Smooth muscle cell (in vitro differentiated cells): ENCODE measurements at regions not wholly inside any gene's neighbourhood (a gene's known extent, or its start where the extent isn't known, plus 50 kb on each side); places are given as distances from the start of the nearest gene placed in this dataset.
"Not testable (repeated sequence)": the region's sequence is repeated elsewhere in the genome, so short reads cannot be mapped to it uniquely, and the experiment has no call there.

Experiments used
- DNase-seq: peaks from one replicate; lab custom pipeline; 2025; ENCODE audit not compliant: unreplicated experiment; lab: John Stamatoyannopoulos, UW
- H2AFZ ChIP-seq: fragments of 200-600 bp; sonication (generic); 2 replicates; pipeline ENCODE4 v1.6.0; 2016; ENCODE audit warnings: antibody characterized with exemption, low read depth, mild to moderate bottlenecking
- H3F3A ChIP-seq: fragments of 200-600 bp; sonication (generic); 2 replicates; pipeline ENCODE4 v1.6.0; 2017; ENCODE audit warnings: antibody characterized with exemption, low read depth
- H3K27ac ChIP-seq: fragments of 200-600 bp; sonication (generic); 2 replicates; pipeline ENCODE4 v1.5.1; 2016; ENCODE audit warnings: low read depth, mild to moderate bottlenecking
- H3K27me3 ChIP-seq: fragments of 200-600 bp; sonication (generic); 2 replicates; pipeline ENCODE4 v1.6.1; 2016; ENCODE audit warnings: low read depth, mild to moderate bottlenecking
- H3K36me3 ChIP-seq: fragments of 200-600 bp; sonication (generic); 2 replicates; pipeline ENCODE4 v1.5.1; 2016; ENCODE audit warnings: low read depth
- H3K4me1 ChIP-seq: fragments of 200-600 bp; sonication (generic); 2 replicates; pipeline ENCODE4 v1.5.1; 2016; ENCODE audit warnings: low read depth
- H3K4me2 ChIP-seq: fragments of 200-600 bp; sonication (generic); 2 replicates; pipeline ENCODE4 v1.6.0; 2016; ENCODE audit warnings: mild to moderate bottlenecking
- H3K4me3 ChIP-seq: fragments of 200-600 bp; sonication (generic); 2 replicates; pipeline ENCODE4 v1.5.1; 2016; ENCODE audit warnings: mild to moderate bottlenecking
- H3K79me2 ChIP-seq: fragments of 200-600 bp; sonication (generic); 2 replicates; pipeline ENCODE4 v1.6.0; 2016; ENCODE audit warnings: low read depth, mild to moderate bottlenecking
- H3K9ac ChIP-seq: fragments of 200-600 bp; sonication (generic); 2 replicates; pipeline ENCODE4 v1.6.0; 2016; ENCODE audit warnings: low read depth
- H3K9me3 ChIP-seq: fragments of 200-600 bp; sonication (generic); replicated peaks from 2 replicates; pipeline ENCODE4 v1.5.1; 2016; ENCODE audit warnings: low read depth
- H4K20me1 ChIP-seq: fragments of 200-600 bp; sonication (generic); 2 replicates; pipeline ENCODE4 v1.6.0; 2016; ENCODE audit warnings: low read depth
- CTCF ChIP-seq: fragments of 200-600 bp; sonication (generic); IDR thresholded peaks from 2 replicates; pipeline ENCODE4 v1.5.1; 2017; ENCODE audit warnings: borderline replicate concordance, mild to moderate bottlenecking, antibody characterized with exemption; ENCODE audit not compliant: insufficient read depth, poor library complexity, severe bottlenecking
- WGBS: methylation state at CpG from one replicate; pipeline ENCODE4 v1.1.7; 2016; ENCODE audit warnings: low lambda C conversion rate; 5-methylcytosine and 5-hydroxymethylcytosine counted together

- Histone ChIP-seq H4K20me1 (no peaks in the 10 kb centered on the region), H3K4me2 (peak overlapping the region; percentile 34), H3K9ac (peak overlapping the region; percentile 73), H2AFZ (peak overlapping the region; percentile 52), H3K27ac (peak overlapping the region; percentile 88), H3K36me3 (no peaks in the 10 kb centered on the region), H3K4me3 (no peak overlapping the region), H3F3A (peaks cover 8% of the 10 kb centered on the region), H3K27me3 (no peaks in the 10 kb centered on the region), H3K79me2 (no peaks in the 10 kb centered on the region), H3K9me3 (no peaks in the 10 kb centered on the region), H3K4me1 (no peaks in the 10 kb centered on the region)
- DNase-seq, result no peak
- TF ChIP-seq CTCF, result no peak
- 22% methylated on average over 16 of the region's 16 CpGs for WGBS
These were observed 171.4 kb downstream of the MYLK4 start for GRCh38 chr6:2579241-2579761.

- Histone ChIP-seq H3K36me3 (no peaks in the 10 kb centered on the region), H3K4me2 (peak overlapping the region; percentile 34), H3F3A (peaks cover 8% of the 10 kb centered on the region), H3K4me1 (no peaks in the 10 kb centered on the region), H3K4me3 (no peak overlapping the region), H4K20me1 (no peaks in the 10 kb centered on the region), H2AFZ (peak overlapping the region; percentile 52), H3K9ac (peak overlapping the region; percentile 73), H3K9me3 (no peaks in the 10 kb centered on the region), H3K79me2 (no peaks in the 10 kb centered on the region), H3K27me3 (no peaks in the 10 kb centered on the region), H3K27ac (peak overlapping the region; percentile 88)
- DNase-seq, result no peak
- 51% methylated on average over 2 of the region's 2 CpGs for WGBS
- TF ChIP-seq CTCF, result no peak
These were observed 172.0 kb downstream of the MYLK4 start for GRCh38 chr6:2578767-2579166.

GRCh38 chr6:2576499-2576898 is 174.2 kb downstream of the MYLK4 start:
- peak overlapping the region; percentile 9 for H3K27ac ChIP-seq
- no peak for DNase-seq
- no peaks in the 10 kb centered on the region for H3K27me3 ChIP-seq
- H3K9me3 ChIP-seq, result no peaks in the 10 kb centered on the region
- no peaks in the 10 kb centered on the region for H4K20me1 ChIP-seq
- H3K4me3 ChIP-seq, result no peak overlapping the region
- H3K4me2 ChIP-seq, result peak overlapping the region; percentile 8
- H2AFZ ChIP-seq, result peak overlapping the region; percentile 22
- no peaks in the 10 kb centered on the region for H3K36me3 ChIP-seq
- no peaks in the 10 kb centered on the region for H3K79me2 ChIP-seq
- no peak overlapping the region for H3K9ac ChIP-seq
- peaks cover 8% of the 10 kb centered on the region for H3F3A ChIP-seq
- no peaks in the 10 kb centered on the region for H3K4me1 ChIP-seq
- TF ChIP-seq CTCF, result no peak
- WGBS, result 61% methylated on average over 3 of the region's 3 CpGs

- Histone ChIP-seq H3F3A (peaks cover under 1% of the 10 kb centered on the region), H3K4me2 (no peak overlapping the region), H3K27me3 (no peaks in the 10 kb centered on the region), H3K9ac (no peak overlapping the region), H3K79me2 (no peaks in the 10 kb centered on the region), H3K36me3 (no peaks in the 10 kb centered on the region), H3K4me3 (no peak overlapping the region), H2AFZ (no peak overlapping the region), H3K9me3 (no peaks in the 10 kb centered on the region), H3K27ac (no peak overlapping the region), H4K20me1 (no peaks in the 10 kb centered on the region), H3K4me1 (no peaks in the 10 kb centered on the region)
- DNase-seq, result no peak
- TF ChIP-seq CTCF, result no peak
- WGBS, result 93% methylated on average over 5 of the region's 5 CpGs
These were observed 175.5 kb downstream of the MYLK4 start for GRCh38 chr6:2575236-2575635.

- 100% methylated on average over 1 of the region's 1 CpG for WGBS
- not testable (repeated sequence) for H3K36me3 ChIP-seq
These were observed 181.3 kb downstream of the MYLK4 start for GRCh38 chr6:2569420-2569819.

More at GRCh38 chr6:2569420-2569819, 181.3 kb downstream of the MYLK4 start:
- H3F3A ChIP-seq, H3K79me2 ChIP-seq, H3K27me3 ChIP-seq, H4K20me1 ChIP-seq, H3K27ac ChIP-seq, H2AFZ ChIP-seq, H3K4me1 ChIP-seq, DNase-seq, H3K4me3 ChIP-seq, H3K9me3 ChIP-seq, H3K4me2 ChIP-seq, H3K9ac ChIP-seq: not testable (repeated sequence)
